ENCODE measurements at regions not wholly inside any gene's neighbourhood (a gene's known extent, or its start where the extent isn't known, plus 50 kb on each side); places are given as distances from the start of the nearest gene placed in this dataset.

- no peak overlapping the region for H3K4me3 ChIP-seq (ENCODE audit: low read depth in 2 of 2, low read length in 1 of 2)
- H2AFZ ChIP-seq (ENCODE audit: low read depth): no peak overlapping the region
- H3K4me1 ChIP-seq (ENCODE audit: control insufficient read depth in 1 of 2, insufficient read depth in 2 of 2, low read depth in 1 of 2, low read length in 1 of 2): peaks cover 0 to 7% of the 10 kb centered on the region in 2 experiments; a peak in 2 of 4 replicates
- ChIA-PET CTCF (interaction anchor here (1.2 kb wide), 1 partner anchor 20 kb away, joined by 4 read pairs; no protein-coding TSS in a partner anchor), POLR2A (no interaction called here)
- H3K27me3 ChIP-seq (ENCODE audit: insufficient read depth): no peaks in the 10 kb centered on the region
- WGBS (ENCODE audit: low lambda C conversion rate): 87% methylated on average over 5 of the region's 5 CpGs
- no peak for DNase-seq
- no peaks in the 10 kb centered on the region for H4K20me1 ChIP-seq (ENCODE audit: insufficient read depth)
- H3K9me2 ChIP-seq: no peaks in the 10 kb centered on the region
- no peak overlapping the region for H3K4me2 ChIP-seq
- no peaks in the 10 kb centered on the region for H3F3A ChIP-seq (replicated peaks; ENCODE audit: insufficient read depth)
- H3K79me2 ChIP-seq (ENCODE audit: insufficient read depth): no peaks in the 10 kb centered on the region
- H3K36me3 ChIP-seq (replicated peaks in 1 of 2; ENCODE audit: control insufficient read depth in 1 of 2, insufficient read depth in 2 of 2, low read length in 1 of 2): no peaks in the 10 kb centered on the region
- no peaks in the 10 kb centered on the region for H3K9me3 ChIP-seq
- TF ChIP-seq ZBTB33 (IDR thresholded peaks at IDR 0.05; ENCODE audit: borderline replicate concordance, low read depth) (no peak), FOXJ3 (CRISPR knock-in tag; IDR thresholded peaks at IDR 0.05) (no peak), SMC3 (IDR thresholded peaks at IDR 0.05; ENCODE audit: low read depth, low read length) (no peak)
- no peak overlapping the region for H3K27ac ChIP-seq (ENCODE audit: low read depth in 2 of 2, low read length in 1 of 2)
- H3K9ac ChIP-seq: no peak overlapping the region
Measured at GRCh38 chr2:207290833-207291624, 125.3 kb upstream of the KLF7 start.

DNA sequence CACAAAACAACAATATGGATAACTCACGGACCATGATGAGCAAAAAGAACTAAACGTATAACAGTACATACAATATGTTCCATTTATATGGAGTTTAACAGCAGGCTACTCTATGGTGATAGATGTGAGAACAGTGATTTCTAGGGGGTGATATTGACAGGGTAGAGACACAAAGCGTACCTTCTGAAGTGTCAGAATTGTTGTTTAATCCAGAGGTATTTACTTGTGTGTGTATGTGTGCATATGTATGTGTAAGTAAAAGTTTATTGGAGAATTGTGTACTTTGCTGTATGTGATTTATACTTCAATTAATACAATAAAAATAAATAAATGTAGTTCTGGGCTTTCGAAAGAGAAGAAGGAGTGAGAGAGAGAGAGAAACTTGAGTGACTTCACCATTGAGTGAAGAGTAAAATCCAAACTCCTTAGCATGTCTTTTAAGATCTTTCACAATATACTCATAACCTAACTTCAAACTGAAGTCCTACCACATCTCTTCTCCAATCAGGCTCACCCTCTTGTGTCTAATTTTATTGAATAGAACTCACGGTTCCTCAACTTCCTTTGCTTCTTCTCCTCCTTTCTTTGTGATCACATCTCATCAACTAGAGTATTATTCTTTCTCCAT lies 126.0 kb upstream of the KLF7 start:
- Histone ChIP-seq H4K20me1 (ENCODE audit: insufficient read depth) (no peaks in the 10 kb centered on the region), H3K27me3 (ENCODE audit: insufficient read depth) (no peaks in the 10 kb centered on the region), H3K4me3 (ENCODE audit: low read depth in 2 of 2, low read length in 1 of 2) (no peak overlapping the region), H3K27ac (ENCODE audit: low read depth in 2 of 2, low read length in 1 of 2) (no peak overlapping the region), H3F3A (replicated peaks; ENCODE audit: insufficient read depth) (no peaks in the 10 kb centered on the region), H3K4me1 (ENCODE audit: control insufficient read depth in 1 of 2, insufficient read depth in 2 of 2, low read depth in 1 of 2, low read length in 1 of 2) (peaks cover 0 to 6% of the 10 kb centered on the region in 2 experiments; a peak in 1 of 4 replicates), H3K4me2 (no peak overlapping the region), H3K79me2 (ENCODE audit: insufficient read depth) (no peaks in the 10 kb centered on the region), H3K36me3 (replicated peaks in 1 of 2; ENCODE audit: control insufficient read depth in 1 of 2, insufficient read depth in 2 of 2, low read length in 1 of 2) (no peaks in the 10 kb centered on the region), H3K9me2 (no peaks in the 10 kb centered on the region), H2AFZ (ENCODE audit: low read depth) (no peak overlapping the region), H3K9me3 (no peaks in the 10 kb centered on the region), H3K9ac (no peak overlapping the region)
- CTCF ChIA-PET: interaction anchor here (1.2 to 1.5 kb wide), 2 partner anchors 19 to 20 kb away, joined by 4 to 6 read pairs; no protein-coding TSS in a partner anchor
- 86% methylated on average over 5 of the region's 5 CpGs for WGBS (ENCODE audit: low lambda C conversion rate)
- TF ChIP-seq RCOR1 (IDR thresholded peaks at IDR 0.05; ENCODE audit: low read length) (no peak), EP300 (IDR thresholded peaks at IDR 0.05; ENCODE audit: borderline replicate concordance in 1 of 2, low read depth in 1 of 2, low read length in 1 of 2) (no peak), RXRA (IDR thresholded peaks at IDR 0.05; ENCODE audit: borderline replicate concordance, low read depth) (no peak), FOXJ3 (CRISPR knock-in tag; IDR thresholded peaks at IDR 0.05) (no peak), ELF1 (IDR thresholded peaks at IDR 0.05) (no peak), ZBTB33 (IDR thresholded peaks at IDR 0.05; ENCODE audit: borderline replicate concordance, low read depth) (no peak), SMC3 (IDR thresholded peaks at IDR 0.05; ENCODE audit: low read depth, low read length) (no peak), FOSL2 (IDR thresholded peaks at IDR 0.05; ENCODE audit: borderline replicate concordance, low read depth) (no peak), CHD2 (IDR thresholded peaks at IDR 0.05; ENCODE audit: low read length, partially characterized antibody) (no peak), JUND (IDR thresholded peaks at IDR 0.05) (no peak), TEAD4 (IDR thresholded peaks at IDR 0.05; ENCODE audit: borderline replicate concordance, insufficient read depth) (no peak), POLR2AphosphoS5 (IDR thresholded peaks at IDR 0.05; ENCODE audit: low read depth, low read length) (no peak), GABPA (IDR thresholded peaks at IDR 0.05; ENCODE audit: low read depth) (no peak)
- POLR2A ChIA-PET: no interaction called here
- no peak for DNase-seq
